ENCODE measurements at regions not wholly inside any gene's neighbourhood (a gene's known extent, or its start where the extent isn't known, plus 50 kb on each side); places are given as distances from the start of the nearest gene placed in this dataset.
A peak's percentile ranks its signal among the peaks of the same experiment; 100 is the strongest.

- H3K36me3 ChIP-seq = no peaks in the 10 kb centered on the region
- H4K20me1 ChIP-seq = no peaks in the 10 kb centered on the region
- H3K4me2 ChIP-seq = peak overlapping the region in 3 of 11 experiments; percentile 33 to 44 (median 43); a peak in 7 of 22 replicates
- peaks cover 5 to 18% (median 11%) of the 10 kb centered on the region in 11 experiments; a peak in 15 of 22 replicates for H3K9me3 ChIP-seq (replicated peaks in 1 of 11)
- H3K27me3 ChIP-seq = 0 out of 22 replicates have a peak, but pooled peaks cover 0 to 5% (median 0%) of the 10 kb centered on the region in 11 experiments
- no peak overlapping the region for H3K4me3 ChIP-seq
- no peak overlapping the region for H3K27ac ChIP-seq
- H3K9ac ChIP-seq = no peak overlapping the region
- H3K4me1 ChIP-seq = peaks cover 4 to 22% (median 10%) of the 10 kb centered on the region in 10 experiments; a peak in 18 of 20 replicates
- TF ChIP-seq Cebpa-rat (IDR thresholded peaks at IDR 0.05) = peak in 7 of 11 experiments; percentile 40 to 83 (median 60); a peak in 7 of 22 replicates
Measured at GRCh38 chr1:115411371-115412063, 73.5 kb upstream of the NGF start.

GRCh38 chr1:115409094-115410015 lies 71.3 kb upstream of the NGF start:
- no peak overlapping the region for H3K4me3 ChIP-seq
- H3K27me3 ChIP-seq = 0 out of 22 replicates have a peak, but pooled peaks cover 0 to 5% (median 0%) of the 10 kb centered on the region in 11 experiments
- H3K9me3 ChIP-seq (replicated peaks in 1 of 11) = peaks cover 8 to 20% (median 14%) of the 10 kb centered on the region in 11 experiments; a peak in 20 of 22 replicates
- H4K20me1 ChIP-seq = no peaks in the 10 kb centered on the region
- peak overlapping the region in 10 of 11 experiments; percentile 1 to 58 (median 43); a peak in 15 of 22 replicates for H3K4me2 ChIP-seq
- peaks cover 4 to 23% (median 10%) of the 10 kb centered on the region in 10 experiments; a peak in 18 of 20 replicates for H3K4me1 ChIP-seq
- H3K36me3 ChIP-seq = no peaks in the 10 kb centered on the region
- H3K27ac ChIP-seq = no peak overlapping the region
- TF ChIP-seq Cebpa-rat (IDR thresholded peaks at IDR 0.05) = no peak
- no peak overlapping the region for H3K9ac ChIP-seq

GRCh38 chr1:115408533-115408932 lies 70.5 kb upstream of the NGF start:
- H3K4me1 ChIP-seq = peaks cover 4 to 23% (median 10%) of the 10 kb centered on the region in 10 experiments; a peak in 18 of 20 replicates
- H3K36me3 ChIP-seq = no peaks in the 10 kb centered on the region
- no peak overlapping the region for H3K4me2 ChIP-seq
- H4K20me1 ChIP-seq = no peaks in the 10 kb centered on the region
- H3K27me3 ChIP-seq = 0 out of 22 replicates have a peak, but pooled peaks cover 0 to 5% (median 0%) of the 10 kb centered on the region in 11 experiments
- H3K27ac ChIP-seq = no peak overlapping the region
- no peak overlapping the region for H3K9ac ChIP-seq
- H3K4me3 ChIP-seq = no peak overlapping the region
- TF ChIP-seq Cebpa-rat (IDR thresholded peaks at IDR 0.05) = no peak
- H3K9me3 ChIP-seq (replicated peaks in 1 of 11) = peaks cover 8 to 20% (median 14%) of the 10 kb centered on the region in 11 experiments; a peak in 20 of 22 replicates

GRCh38 chr1:115404911-115405310 lies 66.9 kb upstream of the NGF start:
- 0 out of 22 replicates have a peak, but pooled peaks cover 0 to 5% (median 0%) of the 10 kb centered on the region in 11 experiments for H3K27me3 ChIP-seq
- H4K20me1 ChIP-seq = no peaks in the 10 kb centered on the region
- H3K27ac ChIP-seq = no peak overlapping the region
- no peak overlapping the region for H3K4me2 ChIP-seq
- H3K9ac ChIP-seq = no peak overlapping the region
- peaks cover 7 to 16% (median 10%) of the 10 kb centered on the region in 11 experiments; a peak in 20 of 22 replicates for H3K9me3 ChIP-seq (replicated peaks in 1 of 11)
- H3K36me3 ChIP-seq = no peaks in the 10 kb centered on the region
- H3K4me3 ChIP-seq = no peak overlapping the region
- peaks cover 0 to 20% (median 8%) of the 10 kb centered on the region in 10 experiments; a peak in 14 of 20 replicates for H3K4me1 ChIP-seq
- TF ChIP-seq Cebpa-rat (IDR thresholded peaks at IDR 0.05) = no peak

GRCh38 chr1:115402753-115403184 lies 64.7 kb upstream of the NGF start:
- H3K27ac ChIP-seq = no peak overlapping the region
- H3K4me2 ChIP-seq = no peak overlapping the region
- H3K36me3 ChIP-seq = no peaks in the 10 kb centered on the region
- no peak overlapping the region for H3K9ac ChIP-seq
- peaks cover 7 to 16% (median 10%) of the 10 kb centered on the region in 11 experiments; a peak in 20 of 22 replicates for H3K9me3 ChIP-seq (replicated peaks in 1 of 11)
- H3K4me3 ChIP-seq = no peak overlapping the region
- H3K4me1 ChIP-seq = peaks cover 0 to 9% (median 0%) of the 10 kb centered on the region in 10 experiments; a peak in 7 of 20 replicates
- no peak for TF ChIP-seq Cebpa-rat (IDR thresholded peaks at IDR 0.05)
- no peaks in the 10 kb centered on the region for H4K20me1 ChIP-seq
- H3K27me3 ChIP-seq = 0 out of 22 replicates have a peak, but pooled peaks cover 0 to 3% (median 0%) of the 10 kb centered on the region in 11 experiments

- no peaks in the 10 kb centered on the region for H3K36me3 ChIP-seq
- peaks cover 7 to 16% (median 10%) of the 10 kb centered on the region in 11 experiments; a peak in 20 of 22 replicates for H3K9me3 ChIP-seq (replicated peaks in 1 of 11)
- no peak overlapping the region for H3K4me3 ChIP-seq
- no peaks in the 10 kb centered on the region for H4K20me1 ChIP-seq
- peaks cover 0 to 8% (median 0%) of the 10 kb centered on the region in 10 experiments; a peak in 6 of 20 replicates for H3K4me1 ChIP-seq
- H3K4me2 ChIP-seq = no peak overlapping the region
- no peak for TF ChIP-seq Cebpa-rat (IDR thresholded peaks at IDR 0.05)
- no peak overlapping the region for H3K27ac ChIP-seq
- no peak overlapping the region for H3K9ac ChIP-seq
- no peaks in the 10 kb centered on the region for H3K27me3 ChIP-seq
Measured at GRCh38 chr1:115401676-115402075, 63.6 kb upstream of the NGF start.

- Histone ChIP-seq H3K27ac (no peak overlapping the region), H3K9me3 (replicated peaks in 1 of 11) (peaks cover 0 to 9% (median 4%) of the 10 kb centered on the region in 11 experiments; a peak in 17 of 22 replicates), H3K27me3 (no peaks in the 10 kb centered on the region), H4K20me1 (no peaks in the 10 kb centered on the region), H3K9ac (no peak overlapping the region), H3K36me3 (no peaks in the 10 kb centered on the region), H3K4me1 (peaks cover 0 to 8% (median 0%) of the 10 kb centered on the region in 10 experiments; a peak in 1 of 20 replicates), H3K4me3 (no peak overlapping the region), H3K4me2 (no peak overlapping the region)
- TF ChIP-seq Cebpa-rat (IDR thresholded peaks at IDR 0.05) = no peak
Measured at GRCh38 chr1:115400891-115401290, 62.8 kb upstream of the NGF start.

- no peaks in the 10 kb centered on the region for H3K27me3 ChIP-seq
- H3K4me2 ChIP-seq = no peak overlapping the region
- H3K4me1 ChIP-seq = peaks cover 0 to 8% (median 0%) of the 10 kb centered on the region in 10 experiments; a peak in 1 of 20 replicates
- H4K20me1 ChIP-seq = no peaks in the 10 kb centered on the region
- H3K4me3 ChIP-seq = no peak overlapping the region
- no peak overlapping the region for H3K9ac ChIP-seq
- no peak overlapping the region for H3K27ac ChIP-seq
- peaks cover 0 to 6% (median 0%) of the 10 kb centered on the region in 11 experiments; a peak in 4 of 22 replicates for H3K9me3 ChIP-seq (replicated peaks in 1 of 11)
- no peaks in the 10 kb centered on the region for H3K36me3 ChIP-seq
- TF ChIP-seq Cebpa-rat (IDR thresholded peaks at IDR 0.05) = no peak
Measured at GRCh38 chr1:115400426-115400825, 62.4 kb upstream of the NGF start.

Data from BLaER1 treated with 17β-estradiol and CSF1 and Interleukin-3, amounts not matched to agents 10 nM and 100 nM (cell line).